Right atrium auricular region (tissue), 2 donors: ENCODE measurements at regions not wholly inside any gene's neighbourhood (a gene's known extent, or its start where the extent isn't known, plus 50 kb on each side); places are given as distances from the start of the nearest gene placed in this dataset.

Experiments used
- DNase-seq: peaks from one replicate; pipeline ENCODE4 v3.0.0-alpha.2; 2019; ENCODE audit warnings: low spot score
- H3K27ac ChIP-seq, 2 donors: fragments of 200-600 bp; sonication (generic); 1 replicate in 1 of 2; 2 replicates in 1 of 2; pipeline ENCODE4 v1.5.1; 2016 to 2019
- H3K27me3 ChIP-seq, 2 donors: fragments of 200-600 bp; sonication (generic); one replicate each; pipeline versions ENCODE4 v1.5.1 to v1.6.0; 2017 to 2019
- H3K36me3 ChIP-seq: fragments of 200-600 bp; sonication (generic); one replicate; pipeline ENCODE4 v1.5.1; 2016
- H3K4me1 ChIP-seq, 2 donors: fragments of 200-600 bp; sonication (generic); one replicate each; pipeline versions ENCODE4 v1.5.1 to v1.6.0; 2017 to 2019
- H3K4me3 ChIP-seq, 2 donors: fragments of 200-600 bp; sonication (generic); 1 replicate in 1 of 2; 2 replicates in 1 of 2; pipeline ENCODE4 v1.5.1; 2017 to 2019; ENCODE audit warnings: mild to moderate bottlenecking in 1 of 2, moderate library complexity in 1 of 2
- H3K9me3 ChIP-seq, 2 donors: fragments of 200-600 bp; sonication (generic); one replicate each; pipeline ENCODE4 v1.5.1; 2019
- TF ChIP-seq, protein P1 (sequence below), 2 donors: fragments of 200-600 bp; sonication (generic); IDR thresholded peaks; one replicate each; pipeline ENCODE4 v1.5.1; 2019; ENCODE audit warnings: antibody characterized with exemption in 2 of 2

DNA sequence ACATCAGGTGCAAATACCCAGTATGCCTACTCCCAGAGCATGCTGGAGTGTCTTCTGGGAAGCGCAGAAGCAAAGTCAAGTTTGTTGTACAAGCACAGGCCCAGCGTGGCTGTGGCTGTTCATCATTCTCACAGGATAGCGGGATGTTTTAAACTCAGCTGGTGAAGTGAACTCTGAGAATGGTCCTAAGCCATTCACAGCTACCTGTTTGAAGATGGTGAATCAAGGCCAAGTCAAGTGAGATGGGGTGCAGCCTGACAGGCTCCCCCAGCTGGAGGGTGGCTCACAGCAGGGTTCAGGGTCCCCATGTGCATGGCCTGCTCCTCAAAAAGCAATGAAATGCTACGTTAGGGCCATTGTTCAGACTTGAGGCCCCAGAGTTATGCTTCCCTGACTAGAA lies 304.7 kb upstream of the FOXQ1 start:
- DNase-seq, result no peak
- no peaks in the 10 kb centered on the region for H3K36me3 ChIP-seq
- no peak overlapping the region for H3K4me3 ChIP-seq
- TF ChIP-seq, protein P1, sequence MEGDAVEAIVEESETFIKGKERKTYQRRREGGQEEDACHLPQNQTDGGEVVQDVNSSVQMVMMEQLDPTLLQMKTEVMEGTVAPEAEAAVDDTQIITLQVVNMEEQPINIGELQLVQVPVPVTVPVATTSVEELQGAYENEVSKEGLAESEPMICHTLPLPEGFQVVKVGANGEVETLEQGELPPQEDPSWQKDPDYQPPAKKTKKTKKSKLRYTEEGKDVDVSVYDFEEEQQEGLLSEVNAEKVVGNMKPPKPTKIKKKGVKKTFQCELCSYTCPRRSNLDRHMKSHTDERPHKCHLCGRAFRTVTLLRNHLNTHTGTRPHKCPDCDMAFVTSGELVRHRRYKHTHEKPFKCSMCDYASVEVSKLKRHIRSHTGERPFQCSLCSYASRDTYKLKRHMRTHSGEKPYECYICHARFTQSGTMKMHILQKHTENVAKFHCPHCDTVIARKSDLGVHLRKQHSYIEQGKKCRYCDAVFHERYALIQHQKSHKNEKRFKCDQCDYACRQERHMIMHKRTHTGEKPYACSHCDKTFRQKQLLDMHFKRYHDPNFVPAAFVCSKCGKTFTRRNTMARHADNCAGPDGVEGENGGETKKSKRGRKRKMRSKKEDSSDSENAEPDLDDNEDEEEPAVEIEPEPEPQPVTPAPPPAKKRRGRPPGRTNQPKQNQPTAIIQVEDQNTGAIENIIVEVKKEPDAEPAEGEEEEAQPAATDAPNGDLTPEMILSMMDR (IDR thresholded peaks at IDR 0.05), result no peak
- H3K9me3 ChIP-seq, result no peaks in the 10 kb centered on the region
- no peaks in the 10 kb centered on the region for H3K4me1 ChIP-seq
- H3K27ac ChIP-seq, result no peak overlapping the region
- no peaks in the 10 kb centered on the region for H3K27me3 ChIP-seq

DNA sequence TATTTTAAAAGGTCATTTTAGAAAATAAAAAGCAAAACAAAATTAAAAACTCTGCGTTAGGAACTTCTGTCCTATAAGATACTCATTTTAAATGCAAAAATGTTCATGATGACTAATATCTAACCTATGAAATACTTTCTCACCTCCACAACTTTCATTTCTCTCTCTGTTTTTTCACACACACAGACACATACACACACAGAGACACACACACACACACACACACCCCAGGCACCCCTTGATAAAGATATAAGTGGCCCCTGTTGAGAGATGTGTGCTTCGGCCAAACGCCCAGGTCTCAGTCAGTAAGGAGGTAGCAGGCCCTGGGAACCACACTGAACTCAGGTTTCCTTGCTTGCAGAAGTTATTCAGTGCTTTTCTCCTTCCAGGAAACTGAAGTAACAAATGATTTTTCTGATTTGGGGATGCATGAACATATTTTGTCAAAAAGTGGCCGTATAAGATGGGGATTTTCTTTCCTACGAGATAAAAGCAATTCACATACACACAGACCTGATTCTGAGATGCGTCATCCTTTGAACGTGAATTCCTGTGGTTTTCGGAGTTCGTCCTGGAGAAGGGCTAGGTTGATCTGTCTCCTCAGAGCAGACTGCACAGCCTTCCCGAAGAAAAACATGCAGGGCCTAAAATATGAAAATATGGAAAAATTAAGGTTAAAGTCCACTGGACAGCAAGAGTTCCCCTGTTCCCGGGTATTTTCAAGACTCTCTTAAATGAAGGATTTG lies 306.8 kb upstream of the FOXQ1 start:
- no peaks in the 10 kb centered on the region for H3K9me3 ChIP-seq
- no peaks in the 10 kb centered on the region for H3K36me3 ChIP-seq
- H3K27ac ChIP-seq, result no peak overlapping the region
- H3K4me1 ChIP-seq, result no peaks in the 10 kb centered on the region
- peak; percentile 1 for DNase-seq
- H3K4me3 ChIP-seq, result no peak overlapping the region
- H3K27me3 ChIP-seq, result no peaks in the 10 kb centered on the region
- TF ChIP-seq, protein P1 (IDR thresholded peaks at IDR 0.05), result no peak

DNA sequence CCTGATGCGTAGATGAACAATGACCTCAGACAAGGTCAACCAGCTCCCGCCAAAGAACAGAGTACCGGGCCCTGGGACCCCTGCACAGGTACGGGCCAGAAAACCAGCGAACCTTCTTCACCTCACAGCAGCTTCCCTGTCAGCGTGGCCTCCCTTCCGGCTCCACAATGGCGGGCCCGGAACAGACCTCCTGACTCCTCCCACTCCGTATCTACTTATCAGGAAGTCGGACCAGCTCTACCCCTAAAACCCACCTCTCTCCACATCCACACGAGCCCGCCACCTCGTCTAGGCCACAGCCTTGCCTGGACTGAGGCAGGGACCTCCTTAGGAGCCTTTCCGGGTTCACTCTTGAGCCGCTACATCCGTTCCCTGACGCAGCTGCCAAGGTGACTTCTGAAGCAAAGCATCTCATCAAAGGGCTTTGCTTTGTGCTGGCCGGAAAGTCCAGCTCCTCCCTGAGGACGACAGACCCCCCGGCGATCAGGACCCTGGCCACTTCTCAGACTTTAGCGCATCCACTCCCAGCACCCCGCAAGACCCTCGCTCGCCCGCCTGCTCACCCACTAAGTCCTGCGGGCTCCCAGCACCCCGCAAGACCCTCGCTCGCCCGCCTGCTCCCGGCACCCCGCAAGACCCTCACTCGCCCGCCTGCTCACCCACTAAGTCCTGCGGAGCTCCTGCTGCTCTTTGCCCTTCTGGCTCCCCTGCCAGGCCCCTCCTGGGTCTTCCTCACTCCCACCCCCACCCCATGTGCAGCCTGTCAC lies 308.3 kb upstream of the FOXQ1 start:
- Histone ChIP-seq H3K9me3 (no peaks in the 10 kb centered on the region), H3K36me3 (no peaks in the 10 kb centered on the region), H3K4me3 (no peak overlapping the region), H3K27ac (no peak overlapping the region), H3K4me1 (no peaks in the 10 kb centered on the region), H3K27me3 (no peaks in the 10 kb centered on the region)
- TF ChIP-seq, protein P1 (IDR thresholded peaks at IDR 0.05), result no peak
- no peak for DNase-seq

DNA sequence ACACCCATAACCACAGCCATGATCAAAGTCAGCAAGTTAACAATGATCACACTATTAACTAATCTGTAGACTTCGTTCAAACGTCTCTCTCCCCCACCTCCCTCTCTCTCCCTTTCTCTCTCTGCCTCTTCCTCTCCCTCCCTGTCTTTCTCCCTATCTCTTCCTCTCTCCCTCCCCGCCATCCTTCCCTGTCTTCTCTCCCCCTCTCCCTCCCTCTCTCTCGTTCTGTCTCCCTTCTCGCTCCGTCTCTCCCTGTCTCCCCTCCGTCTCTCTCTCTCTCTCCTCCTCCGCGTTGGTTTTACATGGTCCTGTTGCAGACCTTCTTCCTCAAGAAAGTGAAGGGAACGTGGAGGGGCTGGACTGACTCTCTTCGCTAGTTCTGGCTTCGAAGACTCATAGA lies 308.9 kb upstream of the FOXQ1 start:
- H3K36me3 ChIP-seq, result no peaks in the 10 kb centered on the region
- H3K4me1 ChIP-seq, result no peaks in the 10 kb centered on the region
- H3K9me3 ChIP-seq, result no peaks in the 10 kb centered on the region
- no peak for DNase-seq
- TF ChIP-seq, protein P1 (IDR thresholded peaks at IDR 0.05), result no peak
- no peak overlapping the region for H3K4me3 ChIP-seq
- no peak overlapping the region for H3K27ac ChIP-seq
- H3K27me3 ChIP-seq, result no peaks in the 10 kb centered on the region

DNA sequence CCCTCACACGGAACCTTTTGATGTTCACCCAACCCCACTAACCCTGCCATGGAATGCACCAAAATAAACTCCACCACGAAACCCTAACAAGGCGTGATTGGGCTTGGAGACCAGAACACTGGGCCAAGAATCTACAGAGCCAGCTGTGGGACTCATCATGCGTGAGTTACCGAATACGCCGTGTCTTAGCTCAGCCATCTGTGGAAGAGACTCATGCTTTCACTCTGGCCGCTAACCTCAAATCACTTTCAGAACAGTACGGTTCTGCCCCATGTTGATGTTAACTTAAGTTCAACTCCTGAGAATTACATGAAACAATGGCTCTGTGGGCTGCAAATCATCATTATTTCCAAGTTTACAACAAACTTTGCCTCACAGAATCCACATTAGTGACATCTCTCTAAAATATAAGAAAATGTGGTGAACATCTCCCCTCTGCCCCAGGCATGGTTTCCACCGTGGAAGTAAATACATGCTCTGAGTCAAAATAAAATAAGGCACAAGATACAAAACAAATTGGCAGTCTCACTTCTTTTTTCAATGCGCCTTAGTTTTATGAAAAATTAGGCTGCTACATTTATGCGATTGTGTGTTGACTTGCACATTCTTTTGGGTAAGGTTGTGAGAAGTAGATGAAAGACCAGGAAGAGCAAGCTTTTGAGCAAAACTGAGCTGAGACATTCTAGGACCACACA lies 308.9 kb upstream of the EXOC2 start:
- TF ChIP-seq, protein P1 (IDR thresholded peaks at IDR 0.05), result no peak
- no peaks in the 10 kb centered on the region for H3K4me1 ChIP-seq
- no peaks in the 10 kb centered on the region for H3K36me3 ChIP-seq
- no peak for DNase-seq
- H3K4me3 ChIP-seq, result no peak overlapping the region
- no peak overlapping the region for H3K27ac ChIP-seq
- no peaks in the 10 kb centered on the region for H3K9me3 ChIP-seq
- H3K27me3 ChIP-seq, result no peaks in the 10 kb centered on the region
